HepG2 (cell line): ENCODE measurements at regions not wholly inside any gene's neighbourhood (a gene's known extent, or its start where the extent isn't known, plus 50 kb on each side); places are given as distances from the start of the nearest gene placed in this dataset.

Experiments
- ATAC-seq: fragments of 200-7000 bp; cut with Tn5 transposase; 3 replicates; pipeline ENCODE4 v1.9.1; 2020; ENCODE audit warnings: mild to moderate bottlenecking, moderate library complexity
- BruUV-seq: library from RNA; stranded (reverse); fragments of 400-500 nt; replicated peaks from 2 replicates; lab custom pipeline; 2021; lab: Mats Ljungman, UMichigan
- CTCF ChIA-PET: fragments of 300-600 bp; formaldehyde crosslinking; extraction: SDS; loops from one replicate; lab custom pipeline; 2021; ENCODE audit warnings: low total read pairs, inconsistent platforms, low intra/inter-chr PET ratio; lab: Yijun Ruan, JAX
- POLR2A ChIA-PET: fragments of 350-600 bp; sonication (Branson Sonifier 250); formaldehyde crosslinking; loops from one replicate; lab custom pipeline; 2020; ENCODE audit warnings: antibody characterized with exemption, inconsistent platforms; lab: Yijun Ruan, JAX
- DNase-seq: peaks from one replicate; pipeline ENCODE4 v3.0.0-alpha.2; 2015; ENCODE audit warnings: low spot score
- FAIRE-seq: peaks from 3 replicates; lab custom pipeline; 2011; peaks lifted over from hg19 to GRCh38; lab: Jason Lieb, UNC
- H2AFZ ChIP-seq: one replicate; pipeline ENCODE4 v1.6.1; 2011; ENCODE audit warnings: low read length, inconsistent platforms
- H3K27ac ChIP-seq: fragments of 300-600 bp; 3 replicates; pipeline ENCODE4 v1.8.0; 2011; ENCODE audit warnings: mixed run types, mild to moderate bottlenecking, mixed read lengths, low read length, inconsistent platforms; ENCODE audit not compliant: insufficient read depth; ENCODE audit errors: extremely low read length
- H3K27me3 ChIP-seq, 2 experiments: fragments of 200-600 bp in 1 of 2; 2 replicates in 1 of 2; 3 replicates in 1 of 2; pipeline versions ENCODE4 v1.6.0 to v1.8.0; 2011; ENCODE audit warnings: low read length in 2 of 2, mild to moderate bottlenecking in 2 of 2, moderate library complexity in 2 of 2, inconsistent platforms in 1 of 2; ENCODE audit not compliant: insufficient read depth in 2 of 2, control insufficient read depth in 1 of 2
- H3K36me3 ChIP-seq, 2 experiments: fragments of 200-600 bp in 1 of 2; replicated peaks in 1 of 2; 2 replicates in 1 of 2; 3 replicates in 1 of 2; pipeline versions ENCODE4 v1.5.1 to v1.8.0; 2011; ENCODE audit warnings: low read length in 2 of 2, inconsistent platforms in 1 of 2; ENCODE audit not compliant: insufficient read depth in 2 of 2, control insufficient read depth in 1 of 2
- H3K4me1 ChIP-seq: 2 replicates; pipeline ENCODE4 v1.5.1; 2012; ENCODE audit warnings: low read length, inconsistent platforms; ENCODE audit not compliant: insufficient read depth
- H3K4me2 ChIP-seq: 2 replicates; pipeline ENCODE4 v1.6.0; 2011; ENCODE audit warnings: low read depth, low read length, inconsistent platforms
- H3K4me3 ChIP-seq, 3 experiments: fragments of 200-600 bp in 1 of 3; sonication (generic), shearing (Covaris generic) in 1 of 3; replicated peaks in 1 of 3; 2 replicates each; pipeline ENCODE4 v1.5.1; 2011 to 2016; ENCODE audit warnings: low read length in 3 of 3, inconsistent platforms in 2 of 3, low read depth in 2 of 3, mild to moderate bottlenecking in 2 of 3, control low read depth in 1 of 3, mixed read lengths in 1 of 3; ENCODE audit not compliant: insufficient read depth in 1 of 3
- H3K79me2 ChIP-seq: one replicate; pipeline ENCODE4 v1.6.1; 2011; ENCODE audit warnings: low read length, inconsistent platforms; ENCODE audit not compliant: insufficient read depth
- H3K9ac ChIP-seq: 2 replicates; pipeline ENCODE4 v1.6.0; 2011; ENCODE audit warnings: mild to moderate bottlenecking, low read depth, low read length, inconsistent platforms; ENCODE audit not compliant: insufficient read depth
- H3K9me3 ChIP-seq: 2 replicates; pipeline ENCODE4 v1.5.1; 2012; ENCODE audit warnings: mild to moderate bottlenecking, low read length
- H4K20me1 ChIP-seq: 2 replicates; pipeline ENCODE4 v1.6.0; 2011; ENCODE audit warnings: inconsistent platforms, mild to moderate bottlenecking, low read length, moderate library complexity; ENCODE audit not compliant: insufficient read depth
- ATF7 ChIP-seq, 2 experiments: fragments of 450-650 bp in 1 of 2; sonication (generic) in 1 of 2; formaldehyde crosslinking in 1 of 2; IDR thresholded peaks; 2 replicates each; pipeline versions ENCODE4 v1.4.0 to v1.6.1; 2016 to 2020; ENCODE audit warnings: antibody characterized with exemption in 1 of 2, mild to moderate bottlenecking in 1 of 2, missing genetic modification reagents in 1 of 2
- JUN ChIP-seq: sonication (generic); formaldehyde crosslinking; IDR thresholded peaks from 2 replicates; pipeline ENCODE4 v1.4.0; 2020; ENCODE audit warnings: mild to moderate bottlenecking, missing genetic modification reagents
- RBAK ChIP-seq: sonication (generic); formaldehyde crosslinking; IDR thresholded peaks from 2 replicates; pipeline ENCODE4 v1.5.1; 2020; ENCODE audit warnings: mild to moderate bottlenecking, missing genetic modification reagents
- TGIF2 ChIP-seq: IDR thresholded peaks from 2 replicates; pipeline ENCODE4 v1.6.1; 2016; ENCODE audit warnings: control low read depth, missing compliant biosample characterization
- ZBTB8A ChIP-seq: sonication (generic); formaldehyde crosslinking; IDR thresholded peaks from 2 replicates; pipeline ENCODE4 v1.4.0; 2020; ENCODE audit warnings: mild to moderate bottlenecking, low read depth, missing genetic modification reagents, borderline replicate concordance
- WGBS: methylation state at CpG from one replicate; pipeline ENCODE4 v1.1.6; 2017; ENCODE audit warnings: low lambda C conversion rate; 5-methylcytosine and 5-hydroxymethylcytosine counted together
- in situ Hi-C: cut with HindIII; loops from 2 replicates; pipeline ENCODE4 v1.10.0; 2017; ENCODE audit warnings: low pct_unique_long_range_greater_than_20kb; ENCODE audit not compliant: extremely low pct_ligation_motif_present
- intact Hi-C: fragments of 100-400 bp; cut with micrococcal nuclease; formaldehyde crosslinking; loops from one replicate; pipeline ENCODE4 v1.10.0; 2022; ENCODE audit not compliant: unreplicated experiment
- TF ChIP-seq, protein P1 (sequence below): sonication (generic); formaldehyde crosslinking; IDR thresholded peaks from 2 replicates; pipeline ENCODE4 v1.4.0; 2020; ENCODE audit warnings: missing genetic modification reagents

- intact Hi-C loops (no loop called here), in situ Hi-C loops (no loop called here)
- Histone ChIP-seq H4K20me1 (no peaks in the 10 kb centered on the region), H3K27ac (no peak overlapping the region), H3K9ac (no peak overlapping the region), H2AFZ (no peak overlapping the region), H3K4me2 (no peak overlapping the region), H3K9me3 (peaks cover 11% of the 10 kb centered on the region; the same call in 1 of the 2 replicates), H3K36me3 (no peaks in the 10 kb centered on the region), H3K4me3 (no peak overlapping the region), H3K27me3 (no peaks in the 10 kb centered on the region), H3K4me1 (no peaks in the 10 kb centered on the region)
- no peak for ATAC-seq
- CTCF ChIA-PET, result no interaction called here
- no peak for DNase-seq
- 6% methylated on average over 2 of the region's 2 CpGs for WGBS
- FAIRE-seq, result no peak
- POLR2A ChIA-PET, result no interaction called here
- BruUV-seq, result no TSS peak
- TF ChIP-seq JUN (CRISPR knock-in tag) (no peak), RBAK (CRISPR knock-in tag) (no peak), TGIF2 (CRISPR knock-in tag) (no peak), ZBTB8A (CRISPR knock-in tag) (no peak), ATF7 (IDR thresholded peaks at IDR 0.05) (peak; percentile 96), ATF7 (CRISPR knock-in tag; IDR thresholded peaks at IDR 0.05) (no peak)
- TF ChIP-seq, protein P1, sequence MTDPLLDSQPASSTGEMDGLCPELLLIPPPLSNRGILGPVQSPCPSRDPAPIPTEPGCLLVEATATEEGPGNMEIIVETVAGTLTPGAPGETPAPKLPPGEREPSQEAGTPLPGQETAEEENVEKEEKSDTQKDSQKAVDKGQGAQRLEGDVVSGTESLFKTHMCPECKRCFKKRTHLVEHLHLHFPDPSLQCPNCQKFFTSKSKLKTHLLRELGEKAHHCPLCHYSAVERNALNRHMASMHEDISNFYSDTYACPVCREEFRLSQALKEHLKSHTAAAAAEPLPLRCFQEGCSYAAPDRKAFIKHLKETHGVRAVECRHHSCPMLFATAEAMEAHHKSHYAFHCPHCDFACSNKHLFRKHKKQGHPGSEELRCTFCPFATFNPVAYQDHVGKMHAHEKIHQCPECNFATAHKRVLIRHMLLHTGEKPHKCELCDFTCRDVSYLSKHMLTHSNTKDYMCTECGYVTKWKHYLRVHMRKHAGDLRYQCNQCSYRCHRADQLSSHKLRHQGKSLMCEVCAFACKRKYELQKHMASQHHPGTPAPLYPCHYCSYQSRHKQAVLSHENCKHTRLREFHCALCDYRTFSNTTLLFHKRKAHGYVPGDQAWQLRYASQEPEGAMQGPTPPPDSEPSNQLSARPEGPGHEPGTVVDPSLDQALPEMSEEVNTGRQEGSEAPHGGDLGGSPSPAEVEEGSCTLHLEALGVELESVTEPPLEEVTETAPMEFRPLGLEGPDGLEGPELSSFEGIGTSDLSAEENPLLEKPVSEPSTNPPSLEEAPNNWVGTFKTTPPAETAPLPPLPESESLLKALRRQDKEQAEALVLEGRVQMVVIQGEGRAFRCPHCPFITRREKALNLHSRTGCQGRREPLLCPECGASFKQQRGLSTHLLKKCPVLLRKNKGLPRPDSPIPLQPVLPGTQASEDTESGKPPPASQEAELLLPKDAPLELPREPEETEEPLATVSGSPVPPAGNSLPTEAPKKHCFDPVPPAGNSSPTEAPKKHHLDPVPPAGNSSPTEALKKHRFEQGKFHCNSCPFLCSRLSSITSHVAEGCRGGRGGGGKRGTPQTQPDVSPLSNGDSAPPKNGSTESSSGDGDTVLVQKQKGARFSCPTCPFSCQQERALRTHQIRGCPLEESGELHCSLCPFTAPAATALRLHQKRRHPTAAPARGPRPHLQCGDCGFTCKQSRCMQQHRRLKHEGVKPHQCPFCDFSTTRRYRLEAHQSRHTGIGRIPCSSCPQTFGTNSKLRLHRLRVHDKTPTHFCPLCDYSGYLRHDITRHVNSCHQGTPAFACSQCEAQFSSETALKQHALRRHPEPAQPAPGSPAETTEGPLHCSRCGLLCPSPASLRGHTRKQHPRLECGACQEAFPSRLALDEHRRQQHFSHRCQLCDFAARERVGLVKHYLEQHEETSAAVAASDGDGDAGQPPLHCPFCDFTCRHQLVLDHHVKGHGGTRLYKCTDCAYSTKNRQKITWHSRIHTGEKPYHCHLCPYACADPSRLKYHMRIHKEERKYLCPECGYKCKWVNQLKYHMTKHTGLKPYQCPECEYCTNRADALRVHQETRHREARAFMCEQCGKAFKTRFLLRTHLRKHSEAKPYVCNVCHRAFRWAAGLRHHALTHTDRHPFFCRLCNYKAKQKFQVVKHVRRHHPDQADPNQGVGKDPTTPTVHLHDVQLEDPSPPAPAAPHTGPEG (CRISPR knock-in tag), result no peak
- TF ChIP-seq, all 625 proteins: peak for 1
- H3K79me2 ChIP-seq, result no peaks in the 10 kb centered on the region
Measured at GRCh38 chr5:51539232-51539631, 156.0 kb downstream of the ISL1 start.
